GM12873 (cell line): ENCODE measurements at regions not wholly inside any gene's neighbourhood (a gene's known extent, or its start where the extent isn't known, plus 50 kb on each side); places are given as distances from the start of the nearest gene placed in this dataset.

Source experiments
- TF ChIP-seq, protein P1 (sequence below): IDR thresholded peaks from 2 replicates; pipeline ENCODE4 v1.5.1; 2012; ENCODE audit warnings: low read depth, mild to moderate bottlenecking, moderate library complexity, low read length, control low read depth; ENCODE audit not compliant: insufficient read depth; ENCODE audit errors: missing control alignments

- TF ChIP-seq, protein P1, sequence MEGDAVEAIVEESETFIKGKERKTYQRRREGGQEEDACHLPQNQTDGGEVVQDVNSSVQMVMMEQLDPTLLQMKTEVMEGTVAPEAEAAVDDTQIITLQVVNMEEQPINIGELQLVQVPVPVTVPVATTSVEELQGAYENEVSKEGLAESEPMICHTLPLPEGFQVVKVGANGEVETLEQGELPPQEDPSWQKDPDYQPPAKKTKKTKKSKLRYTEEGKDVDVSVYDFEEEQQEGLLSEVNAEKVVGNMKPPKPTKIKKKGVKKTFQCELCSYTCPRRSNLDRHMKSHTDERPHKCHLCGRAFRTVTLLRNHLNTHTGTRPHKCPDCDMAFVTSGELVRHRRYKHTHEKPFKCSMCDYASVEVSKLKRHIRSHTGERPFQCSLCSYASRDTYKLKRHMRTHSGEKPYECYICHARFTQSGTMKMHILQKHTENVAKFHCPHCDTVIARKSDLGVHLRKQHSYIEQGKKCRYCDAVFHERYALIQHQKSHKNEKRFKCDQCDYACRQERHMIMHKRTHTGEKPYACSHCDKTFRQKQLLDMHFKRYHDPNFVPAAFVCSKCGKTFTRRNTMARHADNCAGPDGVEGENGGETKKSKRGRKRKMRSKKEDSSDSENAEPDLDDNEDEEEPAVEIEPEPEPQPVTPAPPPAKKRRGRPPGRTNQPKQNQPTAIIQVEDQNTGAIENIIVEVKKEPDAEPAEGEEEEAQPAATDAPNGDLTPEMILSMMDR = no peak
Observed at GRCh38 chr4:35700663-35701062, 543.7 kb downstream of the ARAP2 start.

GRCh38 chr4:35709080-35709479 lies 535.2 kb downstream of the ARAP2 start:
- TF ChIP-seq, protein P1 = no peak

DNA sequence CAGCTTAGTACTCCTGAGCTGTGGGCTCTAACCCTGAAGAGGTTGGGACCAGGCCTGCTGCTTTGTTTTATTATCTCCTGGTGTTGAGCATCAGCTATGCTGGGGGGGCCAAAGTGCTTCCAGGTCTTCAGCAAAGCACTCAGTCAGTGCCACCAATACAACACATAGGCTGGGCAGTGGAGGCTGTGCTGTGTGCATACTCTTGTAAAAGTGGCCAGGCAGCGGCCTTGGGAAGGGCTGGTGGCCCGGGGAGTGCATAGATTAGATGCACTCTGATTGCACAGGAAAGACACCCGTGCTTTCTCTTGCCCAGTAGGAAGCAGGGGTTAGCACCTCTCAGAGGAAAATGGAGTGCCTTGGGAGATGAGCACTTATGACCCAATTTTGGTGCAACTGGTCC lies 534.0 kb downstream of the ARAP2 start:
- TF ChIP-seq, protein P1 = no peak

DNA sequence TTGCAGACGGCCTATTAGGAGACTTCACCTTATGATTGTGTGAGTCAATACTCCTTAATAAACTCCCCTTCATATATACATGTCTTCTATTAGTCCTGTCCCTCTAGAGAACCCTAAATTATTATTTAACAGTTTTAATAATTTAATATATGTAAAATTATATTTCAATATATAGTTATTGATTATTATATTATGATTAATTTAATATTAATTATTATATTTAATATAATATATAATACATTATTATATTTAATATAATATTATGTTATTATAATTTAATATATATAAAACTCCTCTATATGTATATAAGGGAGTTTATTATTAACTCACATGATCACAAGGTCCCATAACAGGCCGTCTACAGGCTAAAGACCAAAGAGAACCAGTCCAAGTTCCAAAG lies 533.2 kb downstream of the ARAP2 start:
- TF ChIP-seq, protein P1 = no peak

GRCh38 chr4:35723973-35724372 lies 520.3 kb downstream of the ARAP2 start:
- TF ChIP-seq, protein P1 = no peak

DNA sequence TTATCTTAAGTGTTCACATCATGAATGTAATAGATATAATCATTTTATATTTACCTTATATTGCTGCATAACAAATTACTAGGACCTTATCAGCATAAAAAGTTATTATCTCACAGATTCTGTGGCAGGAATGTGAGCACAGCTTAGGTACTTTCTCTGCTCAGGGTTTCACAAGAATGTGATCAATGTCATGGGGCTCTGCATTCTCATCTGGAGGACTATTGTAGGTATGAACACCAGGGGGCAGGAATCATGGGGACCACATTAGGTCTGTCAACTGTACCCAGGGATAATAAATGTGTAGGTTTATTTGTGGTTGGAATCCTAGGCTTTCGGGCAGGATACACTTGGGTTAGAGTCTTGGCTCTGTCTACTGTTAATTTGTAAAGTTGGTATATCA lies 519.2 kb downstream of the ARAP2 start:
- TF ChIP-seq, protein P1 = peak; percentile 44

DNA sequence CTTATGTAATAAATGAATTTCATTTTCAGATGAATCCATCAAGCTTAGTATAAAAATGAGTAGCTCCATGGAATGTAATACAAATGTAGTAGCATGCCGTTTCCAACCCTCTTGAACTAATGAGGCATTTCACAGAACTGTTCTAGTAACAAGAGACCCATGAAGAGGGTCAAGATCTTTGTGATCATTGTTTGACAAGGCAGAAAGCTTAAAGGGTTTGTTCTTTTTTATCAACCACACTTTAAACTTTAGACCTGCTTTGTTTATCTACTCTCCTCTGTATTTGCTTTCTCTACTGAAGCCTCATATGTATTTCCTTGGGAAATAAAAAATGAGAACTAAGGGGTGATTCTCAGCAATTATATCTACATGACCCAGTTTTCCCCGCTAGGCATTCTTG lies 513.9 kb downstream of the ARAP2 start:
- TF ChIP-seq, protein P1 = no peak
